ENCODE measurements at regions not wholly inside any gene's neighbourhood (a gene's known extent, or its start where the extent isn't known, plus 50 kb on each side); places are given as distances from the start of the nearest gene placed in this dataset.

- ChIA-PET POLR2A (interaction anchor here (0.6 kb wide), 1 partner anchor 9 kb away, joined by 3 read pairs; no protein-coding TSS in a partner anchor), CTCF (ENCODE audit: unreplicated experiment) (no interaction called here)
- Histone ChIP-seq H3K79me2 (ENCODE audit: insufficient read depth, low read depth, low read length) (no peaks in the 10 kb centered on the region), H4K20me1 (ENCODE audit: insufficient read depth, low read length) (no peaks in the 10 kb centered on the region), H2AFZ (ENCODE audit: low read length) (no peak overlapping the region), H3K27ac (ENCODE audit: low read depth, low read length, poor library complexity, severe bottlenecking) (no peak overlapping the region), H3K9me3 (ENCODE audit: low read length) (no peaks in the 10 kb centered on the region), H3K9me2 (ENCODE audit: insufficient read depth, low read length) (no peaks in the 10 kb centered on the region), H3K4me2 (ENCODE audit: low read length) (no peak overlapping the region), H3K36me3 (ENCODE audit: insufficient read depth, low read length) (no peaks in the 10 kb centered on the region), H3K4me3 (ENCODE audit: low read depth, low read length, poor library complexity, severe bottlenecking) (no peak overlapping the region), H3K4me1 (ENCODE audit: insufficient read depth, low read length, poor library complexity, severe bottlenecking) (no peaks in the 10 kb centered on the region)
- no TSS peak for BruUV-seq (replicated peaks)
- intact Hi-C loops (cut with micrococcal nuclease; ENCODE audit: unreplicated experiment): no loop called here
- no peak for TF ChIP-seq EZH2phosphoT487 (IDR thresholded peaks at IDR 0.05; ENCODE audit: borderline replicate concordance, low read depth, low read length)
- TF ChIP-seq CTCF (conservative IDR thresholded peaks at IDR 0.05; ENCODE audit: low read length): no peak
- no peak for DNase-seq (ENCODE audit: low spot score)
These were observed 219.9 kb downstream of the NFKBIZ start for GRCh38 chr3:102069211-102069662.

- no peaks in the 10 kb centered on the region for H3K9me3 ChIP-seq (ENCODE audit: low read length)
- TF ChIP-seq CTCF (conservative IDR thresholded peaks at IDR 0.05; ENCODE audit: low read length): no peak
- no peak for TF ChIP-seq EZH2phosphoT487 (IDR thresholded peaks at IDR 0.05; ENCODE audit: borderline replicate concordance, low read depth, low read length)
- no peaks in the 10 kb centered on the region for H3K4me1 ChIP-seq (ENCODE audit: insufficient read depth, low read length, poor library complexity, severe bottlenecking)
- H3K9me2 ChIP-seq (ENCODE audit: insufficient read depth, low read length): no peaks in the 10 kb centered on the region
- no peak overlapping the region for H3K27ac ChIP-seq (ENCODE audit: low read depth, low read length, poor library complexity, severe bottlenecking)
- CTCF ChIA-PET (ENCODE audit: unreplicated experiment): no interaction called here
- intact Hi-C loops (cut with micrococcal nuclease; ENCODE audit: unreplicated experiment): no loop called here
- POLR2A ChIA-PET: interaction anchor here (0.9 to 1.0 kb wide), 2 partner anchors 79 to 80 kb away, joined by 3 read pairs; no protein-coding TSS in a partner anchor
- no peaks in the 10 kb centered on the region for H4K20me1 ChIP-seq (ENCODE audit: insufficient read depth, low read length)
- DNase-seq (ENCODE audit: low spot score): no peak
- H3K79me2 ChIP-seq (ENCODE audit: insufficient read depth, low read depth, low read length): no peaks in the 10 kb centered on the region
- no peaks in the 10 kb centered on the region for H3K36me3 ChIP-seq (ENCODE audit: insufficient read depth, low read length)
- H3K4me3 ChIP-seq (ENCODE audit: low read depth, low read length, poor library complexity, severe bottlenecking): no peak overlapping the region
- BruUV-seq (replicated peaks): no TSS peak
- H2AFZ ChIP-seq (ENCODE audit: low read length): no peak overlapping the region
- no peak overlapping the region for H3K4me2 ChIP-seq (ENCODE audit: low read length)
These were observed 225.6 kb downstream of the NFKBIZ start for GRCh38 chr3:102074946-102075345.

- Histone ChIP-seq H3K36me3 (ENCODE audit: insufficient read depth, low read length) (no peaks in the 10 kb centered on the region), H3K27ac (ENCODE audit: low read depth, low read length, poor library complexity, severe bottlenecking) (no peak overlapping the region), H3K4me2 (ENCODE audit: low read length) (no peak overlapping the region), H3K9me2 (ENCODE audit: insufficient read depth, low read length) (no peaks in the 10 kb centered on the region), H3K9me3 (ENCODE audit: low read length) (no peaks in the 10 kb centered on the region), H3K79me2 (ENCODE audit: insufficient read depth, low read depth, low read length) (no peaks in the 10 kb centered on the region), H4K20me1 (ENCODE audit: insufficient read depth, low read length) (no peaks in the 10 kb centered on the region), H3K4me1 (ENCODE audit: insufficient read depth, low read length, poor library complexity, severe bottlenecking) (no peaks in the 10 kb centered on the region), H3K4me3 (ENCODE audit: low read depth, low read length, poor library complexity, severe bottlenecking) (no peak overlapping the region), H2AFZ (ENCODE audit: low read length) (no peak overlapping the region)
- CTCF ChIA-PET (ENCODE audit: unreplicated experiment): no interaction called here
- intact Hi-C loops (cut with micrococcal nuclease; ENCODE audit: unreplicated experiment): no loop called here
- no peak for TF ChIP-seq EZH2phosphoT487 (IDR thresholded peaks at IDR 0.05; ENCODE audit: borderline replicate concordance, low read depth, low read length)
- POLR2A ChIA-PET: no interaction called here
- DNase-seq (ENCODE audit: low spot score): no peak
- BruUV-seq (replicated peaks): no TSS peak
These were observed 229.1 kb downstream of the NFKBIZ start for GRCh38 chr3:102078401-102078800.
